HCT116 (cell line): ENCODE measurements at regions not wholly inside any gene's neighbourhood (a gene's known extent, or its start where the extent isn't known, plus 50 kb on each side); places are given as distances from the start of the nearest gene placed in this dataset.

Experiments
- ATAC-seq: fragments of 200-7000 bp; cut with Tn5 transposase; 2 replicates; pipeline ENCODE4 v1.9.1; 2020; ENCODE audit warnings: mild to moderate bottlenecking, moderate library complexity
- BruUV-seq: library from RNA; stranded (reverse); fragments of 400-500 nt; replicated peaks from 2 replicates; lab custom pipeline; 2021; lab: Mats Ljungman, UMichigan
- CTCF ChIA-PET: fragments of 300-600 bp; sonication (Branson Sonifier 250); formaldehyde crosslinking; loops from one replicate; lab custom pipeline; 2021; ENCODE audit warnings: antibody characterized with exemption; lab: Charles Lee
- POLR2A ChIA-PET: fragments of 300-600, 350-600 bp; sonication (Branson Sonifier 250); formaldehyde crosslinking; loops from one replicate; lab custom pipeline; 2021; ENCODE audit warnings: antibody characterized with exemption; lab: Charles Lee
- RAD21 ChIA-PET, 2 experiments: fragments of 300-600 bp; sonication (Branson Sonifier 250); formaldehyde crosslinking; loops; one replicate each; lab custom pipeline; 2023; ENCODE audit warnings: low total read pairs in 2 of 2; ENCODE audit not compliant: uncharacterized antibody in 2 of 2, unreplicated experiment in 2 of 2, low non-redundant PET in 1 of 2; lab: Charles Lee
- DNase-seq: peaks from one replicate; pipeline ENCODE4 v3.0.0-alpha.2; 2010; ENCODE audit warnings: low read depth, low spot score
- H2AFZ ChIP-seq: fragments of 200-600 bp; shearing (Covaris generic), sonication (generic); 2 replicates; pipeline ENCODE4 v1.6.1; 2017; ENCODE audit warnings: low read depth, mixed run types, mixed read lengths, antibody characterized with exemption, low read length; ENCODE audit not compliant: poor library complexity, severe bottlenecking
- H3K27ac ChIP-seq: 2 replicates; pipeline ENCODE4 v1.5.1; 2012; ENCODE audit warnings: low read depth, low read length
- H3K27me3 ChIP-seq: fragments of 200-600 bp; sonication (generic); 2 replicates; pipeline ENCODE4 v1.6.1; 2016; ENCODE audit warnings: mixed run types, low read length, mixed read lengths; ENCODE audit not compliant: insufficient read depth
- H3K36me3 ChIP-seq, 2 experiments: fragments of 200-500 bp in 1 of 2; fragments of 200-600 bp in 1 of 2; sonication (Bioruptor generic) in 1 of 2; sonication (generic) in 1 of 2; 2 replicates each; pipeline versions ENCODE4 v1.5.1 to v1.6.1; 2014 to 2016; ENCODE audit warnings: low read length in 2 of 2, inconsistent platforms in 1 of 2, mixed read lengths in 1 of 2, mixed run types in 1 of 2; ENCODE audit not compliant: insufficient read depth in 2 of 2, control insufficient read depth in 1 of 2
- H3K4me1 ChIP-seq, 2 experiments: fragments of 200-600 bp in 1 of 2; sonication (generic) in 1 of 2; 2 replicates each; pipeline versions ENCODE4 v1.5.1 to v1.6.1; 2012 to 2017; ENCODE audit warnings: low read length in 2 of 2, inconsistent platforms in 1 of 2, mild to moderate bottlenecking in 1 of 2, mixed read lengths in 1 of 2, mixed run types in 1 of 2, moderate library complexity in 1 of 2; ENCODE audit not compliant: insufficient read depth in 2 of 2, control insufficient read depth in 1 of 2
- H3K4me2 ChIP-seq: fragments of 200-600 bp; sonication (generic); 2 replicates; pipeline ENCODE4 v1.6.1; 2017; ENCODE audit warnings: mixed run types, low read length, mixed read lengths
- H3K4me3 ChIP-seq, 2 experiments: fragments of 200-600 bp in 1 of 2; sonication (generic) in 1 of 2; replicated peaks in 1 of 2; 2 replicates each; pipeline ENCODE4 v1.5.1; 2011 to 2016; ENCODE audit warnings: low read length in 2 of 2, control low read depth in 1 of 2, low read depth in 1 of 2, mild to moderate bottlenecking in 1 of 2, mixed read lengths in 1 of 2, mixed run types in 1 of 2
- H3K79me2 ChIP-seq: fragments of 200-600 bp; sonication (generic); 2 replicates; pipeline ENCODE4 v1.6.1; 2017; ENCODE audit warnings: mild to moderate bottlenecking, mixed run types, low read length, moderate library complexity, mixed read lengths; ENCODE audit not compliant: insufficient read depth
- H3K9ac ChIP-seq: fragments of 200-600 bp; sonication (generic); 2 replicates; pipeline ENCODE4 v1.6.1; 2016; ENCODE audit warnings: low read length, mixed read lengths
- H3K9me2 ChIP-seq: fragments of 200-600 bp; sonication (generic), shearing (Covaris generic); 2 replicates; pipeline ENCODE4 v1.6.1; 2017; ENCODE audit warnings: mixed run types, mild to moderate bottlenecking, moderate library complexity; ENCODE audit not compliant: insufficient read depth
- H3K9me3 ChIP-seq, 2 experiments: fragments of 200-500 bp in 1 of 2; fragments of 200-600 bp in 1 of 2; sonication (Bioruptor generic) in 1 of 2; sonication (generic) in 1 of 2; 2 replicates each; pipeline ENCODE4 v1.6.1; 2014 to 2017; ENCODE audit warnings: low read length in 2 of 2, mixed read lengths in 2 of 2, inconsistent platforms in 1 of 2, low read depth in 1 of 2, mild to moderate bottlenecking in 1 of 2, mixed run types in 1 of 2, moderate library complexity in 1 of 2; ENCODE audit not compliant: control insufficient read depth in 1 of 2, insufficient read depth in 1 of 2
- H4K20me1 ChIP-seq: fragments of 200-600 bp; sonication (generic), shearing (Covaris generic); 2 replicates; pipeline ENCODE4 v1.6.1; 2017; ENCODE audit warnings: mixed run types, mild to moderate bottlenecking, moderate library complexity; ENCODE audit not compliant: insufficient read depth
- CBX3 ChIP-seq: IDR thresholded peaks from 2 replicates; pipeline ENCODE4 v1.6.1; 2012; ENCODE audit warnings: low read depth
- EGR1 ChIP-seq: IDR thresholded peaks from 2 replicates; pipeline ENCODE4 v1.6.1; 2012; ENCODE audit warnings: low read depth
- EZH2phosphoT487 ChIP-seq: fragments of 200-600 bp; IDR thresholded peaks from 2 replicates; pipeline ENCODE4 v1.6.1; 2018; ENCODE audit warnings: antibody characterized with exemption, borderline replicate concordance
- RAD21 ChIP-seq: IDR thresholded peaks from 2 replicates; pipeline ENCODE4 v1.6.1; 2012; ENCODE audit warnings: low read depth, mild to moderate bottlenecking
- TCF7L2 ChIP-seq: IDR thresholded peaks from 2 replicates; pipeline ENCODE4 v1.7.0; 2011; ENCODE audit warnings: borderline replicate concordance, inconsistent platforms; ENCODE audit not compliant: insufficient read depth, insufficient read length; ENCODE audit errors: extremely low read depth
- intact Hi-C: fragments of 100-400 bp; cut with micrococcal nuclease; formaldehyde crosslinking; loops from 2 replicates; pipeline ENCODE4 v1.10.0; 2022
- TF ChIP-seq, protein P1 (sequence below): IDR thresholded peaks from 2 replicates; pipeline ENCODE4 v1.6.1; 2011; ENCODE audit warnings: mild to moderate bottlenecking, low read length, moderate library complexity; ENCODE audit not compliant: insufficient replicate concordance; ENCODE audit errors: extremely low read depth
- TF ChIP-seq, protein P2 (sequence below): IDR thresholded peaks from 2 replicates; pipeline ENCODE4 v1.6.1; 2012

DNA sequence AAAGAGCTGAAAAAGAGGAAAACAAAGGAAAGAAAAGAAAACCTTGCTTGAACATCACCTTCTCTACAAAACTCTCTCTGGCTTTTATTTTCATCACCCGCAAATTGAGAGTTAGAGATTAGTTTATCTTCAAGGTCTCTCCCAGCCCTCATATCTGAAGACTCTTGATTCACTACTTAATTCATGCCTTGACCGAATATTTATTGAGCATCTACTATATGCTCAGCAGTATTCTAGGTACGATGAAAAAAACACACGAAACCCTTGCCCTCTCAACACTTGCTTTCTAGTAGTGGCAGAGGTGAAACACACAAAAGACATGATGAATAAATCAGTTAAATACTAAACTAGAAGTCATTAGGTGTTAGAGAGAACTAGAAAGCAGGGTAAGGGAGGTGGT, 150.6 kb upstream of the CADM1 start:
- BruUV-seq, result no TSS peak
- Histone ChIP-seq H3K27me3 (no peaks in the 10 kb centered on the region), H3K4me3 (no peak overlapping the region), H3K9me3 (peaks cover 0 to 5% of the 10 kb centered on the region in 2 experiments; a peak in 1 of 4 replicates), H2AFZ (no peak overlapping the region), H3K9ac (no peak overlapping the region), H3K4me2 (no peak overlapping the region), H3K36me3 (no peaks in the 10 kb centered on the region), H3K9me2 (no peaks in the 10 kb centered on the region), H4K20me1 (no peaks in the 10 kb centered on the region), H3K4me1 (no peaks in the 10 kb centered on the region), H3K27ac (no peak overlapping the region), H3K79me2 (no peaks in the 10 kb centered on the region)
- ATAC-seq (no peak), DNase-seq (no peak)
- intact Hi-C loops, result no loop called here
- ChIA-PET RAD21 (no interaction called here), POLR2A (no interaction called here), CTCF (no interaction called here)
- TF ChIP-seq RAD21, result no peak

DNA sequence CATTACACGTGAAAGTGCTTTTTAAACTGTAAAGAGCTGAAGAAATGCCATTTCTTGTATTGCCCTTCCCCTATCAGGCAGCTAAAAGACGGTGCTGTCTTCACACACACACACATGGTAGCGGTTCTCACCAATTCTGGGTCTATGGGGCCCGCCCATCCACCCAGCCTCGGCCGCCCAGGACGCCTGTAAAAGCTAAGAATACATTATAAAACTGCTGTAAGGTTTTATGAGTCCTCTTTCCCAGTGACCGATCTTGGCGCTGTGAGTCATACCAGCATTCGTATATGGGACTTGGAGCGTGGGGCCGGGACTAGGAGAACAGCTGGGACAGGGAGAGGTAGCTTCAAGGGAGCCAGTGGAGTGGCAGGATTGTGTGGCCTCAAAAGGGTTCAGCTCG, 149.7 kb upstream of the CADM1 start:
- no peak overlapping the region for H2AFZ ChIP-seq
- RAD21 ChIA-PET, result no interaction called here

More for the DNA sequence above, 149.7 kb upstream of the CADM1 start:
- Histone ChIP-seq H3K27me3 (no peaks in the 10 kb centered on the region), H4K20me1 (no peaks in the 10 kb centered on the region), H3K4me1 (no peaks in the 10 kb centered on the region), H3K27ac (no peak overlapping the region), H3K4me3 (no peak overlapping the region), H3K9ac (no peak overlapping the region), H3K36me3 (no peaks in the 10 kb centered on the region), H3K9me2 (no peaks in the 10 kb centered on the region), H3K79me2 (no peaks in the 10 kb centered on the region), H3K9me3 (peaks cover 0 to 9% of the 10 kb centered on the region in 2 experiments; a peak in 1 of 4 replicates), H3K4me2 (no peak overlapping the region)
- intact Hi-C loops, result no loop called here
- TF ChIP-seq EGR1, result no peak
- TF ChIP-seq, protein P1, sequence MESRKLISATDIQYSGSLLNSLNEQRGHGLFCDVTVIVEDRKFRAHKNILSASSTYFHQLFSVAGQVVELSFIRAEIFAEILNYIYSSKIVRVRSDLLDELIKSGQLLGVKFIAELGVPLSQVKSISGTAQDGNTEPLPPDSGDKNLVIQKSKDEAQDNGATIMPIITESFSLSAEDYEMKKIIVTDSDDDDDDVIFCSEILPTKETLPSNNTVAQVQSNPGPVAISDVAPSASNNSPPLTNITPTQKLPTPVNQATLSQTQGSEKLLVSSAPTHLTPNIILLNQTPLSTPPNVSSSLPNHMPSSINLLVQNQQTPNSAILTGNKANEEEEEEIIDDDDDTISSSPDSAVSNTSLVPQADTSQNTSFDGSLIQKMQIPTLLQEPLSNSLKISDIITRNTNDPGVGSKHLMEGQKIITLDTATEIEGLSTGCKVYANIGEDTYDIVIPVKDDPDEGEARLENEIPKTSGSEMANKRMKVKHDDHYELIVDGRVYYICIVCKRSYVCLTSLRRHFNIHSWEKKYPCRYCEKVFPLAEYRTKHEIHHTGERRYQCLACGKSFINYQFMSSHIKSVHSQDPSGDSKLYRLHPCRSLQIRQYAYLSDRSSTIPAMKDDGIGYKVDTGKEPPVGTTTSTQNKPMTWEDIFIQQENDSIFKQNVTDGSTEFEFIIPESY, result no peak
- no peak for TF ChIP-seq CBX3
- no peak for TF ChIP-seq EZH2phosphoT487
- TF ChIP-seq, protein P2, sequence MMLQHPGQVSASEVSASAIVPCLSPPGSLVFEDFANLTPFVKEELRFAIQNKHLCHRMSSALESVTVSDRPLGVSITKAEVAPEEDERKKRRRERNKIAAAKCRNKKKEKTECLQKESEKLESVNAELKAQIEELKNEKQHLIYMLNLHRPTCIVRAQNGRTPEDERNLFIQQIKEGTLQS, result no peak
- TF ChIP-seq TCF7L2, result no peak
- no TSS peak for BruUV-seq
- ATAC-seq (no peak), DNase-seq (no peak)
- POLR2A ChIA-PET, result no interaction called here
- CTCF ChIA-PET, result no interaction called here
